CMK (cell line): ENCODE measurements at regions not wholly inside any gene's neighbourhood (a gene's known extent, or its start where the extent isn't known, plus 50 kb on each side); places are given as distances from the start of the nearest gene placed in this dataset.
"Not testable (repeated sequence)": the region's sequence is repeated elsewhere in the genome, so short reads cannot be mapped to it uniquely, and the experiment has no call there.

Source experiments
- DNase-seq: peaks from one replicate; pipeline ENCODE4 v3.0.0-alpha.2; 2010; ENCODE audit warnings: low read depth

GRCh38 chr18:59800897-59801296 is 98.9 kb upstream of the PMAIP1 start:
- DNase-seq: no peak

- DNase-seq: no peak
Observed at GRCh38 chr18:59799383-59800015, 100.3 kb upstream of the PMAIP1 start.

DNA sequence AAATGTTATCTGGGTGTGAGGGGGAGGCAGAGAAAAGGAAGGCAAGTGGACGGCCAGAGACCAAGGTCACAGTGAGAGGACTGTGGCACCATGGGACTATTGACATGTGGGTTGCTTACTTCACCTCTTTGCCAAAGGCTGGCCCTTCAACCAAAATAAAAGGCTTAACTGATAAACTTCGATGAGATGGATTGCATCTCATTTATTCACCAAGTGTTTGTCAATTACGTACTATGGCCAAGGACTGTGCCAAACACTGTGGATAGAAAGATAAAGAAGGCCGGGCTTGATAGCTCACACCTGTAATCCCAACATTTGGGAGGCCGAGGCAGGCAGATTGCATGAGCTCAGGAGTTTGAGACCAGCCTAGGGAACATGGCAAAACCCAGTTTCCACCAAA is 98.7 kb upstream of the CCBE1 start:
- no peak for DNase-seq

DNA sequence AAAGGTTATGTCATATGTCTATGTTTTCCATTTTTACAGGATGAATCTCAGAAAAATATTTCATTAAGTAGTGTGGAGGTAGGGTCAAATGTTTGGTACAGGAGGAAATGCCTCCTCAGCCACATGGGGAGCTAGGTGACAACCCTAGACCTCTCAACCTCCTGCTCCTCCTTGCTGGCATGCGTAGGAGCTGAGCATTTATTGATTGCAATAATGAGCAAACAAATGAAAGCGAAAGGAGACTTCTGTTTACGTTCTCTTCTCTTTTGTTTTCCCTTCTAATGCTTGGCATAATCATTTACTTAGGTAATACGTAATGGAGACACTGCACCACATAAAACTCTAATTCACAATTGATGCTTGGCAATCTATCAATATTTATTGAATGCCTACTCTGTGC is 95.1 kb upstream of the CCBE1 start:
- no peak for DNase-seq

- DNase-seq: not testable (repeated sequence)
Observed at GRCh38 chr18:59790346-59790936, 93.2 kb upstream of the CCBE1 start.

- no peak for DNase-seq
Observed at GRCh38 chr18:59788791-59789106, 91.5 kb upstream of the CCBE1 start.

GRCh38 chr18:59787998-59788790 is 91.0 kb upstream of the CCBE1 start:
- no peak for DNase-seq

GRCh38 chr18:59784694-59785093 is 87.5 kb upstream of the CCBE1 start:
- no peak for DNase-seq

DNA sequence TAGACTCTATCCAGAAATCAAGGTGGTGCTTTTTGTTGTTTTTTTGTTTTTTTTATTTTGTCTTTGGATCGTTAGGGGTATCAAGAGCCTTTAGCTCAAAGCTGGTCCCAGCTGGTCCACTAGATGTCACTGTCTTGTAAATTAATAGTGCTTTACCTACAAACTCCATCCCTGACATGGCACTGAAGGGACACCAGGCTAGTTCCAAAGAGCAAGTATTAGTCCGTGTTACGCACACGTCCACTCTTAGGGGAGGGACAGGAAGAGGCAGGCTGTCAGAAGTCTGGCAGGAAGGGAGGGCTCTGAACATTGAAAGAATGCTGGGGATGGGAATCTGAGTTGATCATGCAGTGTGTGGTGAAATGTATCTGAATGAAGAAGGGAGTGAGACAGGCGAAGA is 85.9 kb upstream of the CCBE1 start:
- no peak for DNase-seq

GRCh38 chr18:59779979-59780378 is 82.8 kb upstream of the CCBE1 start:
- no peak for DNase-seq

GRCh38 chr18:59778434-59778833 is 81.2 kb upstream of the CCBE1 start:
- no peak for DNase-seq

GRCh38 chr18:59777636-59778035 is 80.4 kb upstream of the CCBE1 start:
- DNase-seq: no peak

- DNase-seq: no peak
Observed at GRCh38 chr18:59769129-59769865, 72.1 kb upstream of the CCBE1 start.

GRCh38 chr18:59768409-59768808 is 71.2 kb upstream of the CCBE1 start:
- DNase-seq: no peak

DNA sequence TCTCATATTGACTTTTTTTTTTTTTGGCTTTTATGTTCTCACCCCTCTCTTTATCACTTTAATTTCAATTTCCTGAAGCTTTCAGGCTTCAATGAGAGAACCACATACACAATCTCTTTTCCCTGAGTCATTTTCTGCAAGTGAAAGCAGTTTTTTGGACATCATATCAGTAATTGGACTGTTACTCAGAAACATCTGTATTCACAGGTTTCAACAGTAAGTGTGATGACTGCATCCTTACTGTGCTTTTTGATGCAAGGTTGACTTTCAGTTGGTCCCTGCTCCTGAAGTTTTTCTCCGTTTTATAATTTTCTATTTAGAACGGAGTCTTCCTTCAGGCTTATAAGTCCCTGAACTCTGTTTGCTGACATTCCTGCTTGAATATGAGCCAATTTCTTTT is 70.5 kb upstream of the CCBE1 start:
- no peak for DNase-seq

GRCh38 chr18:59765343-59765742 is 68.1 kb upstream of the CCBE1 start:
- DNase-seq: no peak

- no peak for DNase-seq
Observed at GRCh38 chr18:59764281-59764680, 67.1 kb upstream of the CCBE1 start.

- no peak for DNase-seq
Observed at GRCh38 chr18:59763541-59764136, 66.4 kb upstream of the CCBE1 start.

GRCh38 chr18:59760619-59761600 is 63.7 kb upstream of the CCBE1 start:
- no peak for DNase-seq

DNA sequence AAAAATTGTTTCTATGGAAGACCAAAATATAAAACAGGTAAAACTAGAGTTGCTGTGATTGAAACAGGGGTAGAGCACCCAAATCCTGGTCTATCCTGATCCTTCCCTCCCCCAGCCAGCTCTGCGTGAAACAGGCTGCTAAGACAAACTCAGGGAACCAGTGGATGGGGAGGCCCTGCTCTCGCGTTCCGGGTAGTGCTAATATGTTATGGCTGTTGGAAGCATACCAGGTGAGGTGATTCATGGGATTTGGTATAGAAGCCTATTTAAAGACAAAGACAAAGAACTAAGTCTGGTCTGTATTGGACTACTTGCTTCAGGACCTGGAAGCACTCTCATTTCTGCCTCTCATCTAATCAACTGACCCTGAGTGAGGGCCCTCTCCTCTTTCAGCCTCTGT is 63.0 kb upstream of the CCBE1 start:
- no peak for DNase-seq

DNA sequence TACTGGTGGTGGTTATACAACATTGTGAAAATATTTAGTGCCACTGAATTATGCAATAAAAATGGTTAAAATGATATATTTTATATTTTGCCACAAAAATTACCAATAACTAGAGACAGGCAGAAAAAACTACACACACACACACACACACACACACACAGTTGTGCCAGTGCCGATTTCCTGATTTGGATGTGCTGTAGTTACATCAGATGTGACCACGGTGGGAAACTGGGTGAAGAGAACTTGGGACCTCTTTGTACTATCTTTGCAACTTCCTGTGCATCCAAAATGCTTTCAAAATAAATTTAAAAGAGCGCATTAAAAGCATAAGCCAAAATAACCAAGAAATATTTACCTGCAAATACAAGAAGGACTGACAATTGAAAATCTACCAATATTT is 61.6 kb upstream of the CCBE1 start:
- DNase-seq: no peak
